ENCODE measurements at regions not wholly inside any gene's neighbourhood (a gene's known extent, or its start where the extent isn't known, plus 50 kb on each side); places are given as distances from the start of the nearest gene placed in this dataset.

DNA sequence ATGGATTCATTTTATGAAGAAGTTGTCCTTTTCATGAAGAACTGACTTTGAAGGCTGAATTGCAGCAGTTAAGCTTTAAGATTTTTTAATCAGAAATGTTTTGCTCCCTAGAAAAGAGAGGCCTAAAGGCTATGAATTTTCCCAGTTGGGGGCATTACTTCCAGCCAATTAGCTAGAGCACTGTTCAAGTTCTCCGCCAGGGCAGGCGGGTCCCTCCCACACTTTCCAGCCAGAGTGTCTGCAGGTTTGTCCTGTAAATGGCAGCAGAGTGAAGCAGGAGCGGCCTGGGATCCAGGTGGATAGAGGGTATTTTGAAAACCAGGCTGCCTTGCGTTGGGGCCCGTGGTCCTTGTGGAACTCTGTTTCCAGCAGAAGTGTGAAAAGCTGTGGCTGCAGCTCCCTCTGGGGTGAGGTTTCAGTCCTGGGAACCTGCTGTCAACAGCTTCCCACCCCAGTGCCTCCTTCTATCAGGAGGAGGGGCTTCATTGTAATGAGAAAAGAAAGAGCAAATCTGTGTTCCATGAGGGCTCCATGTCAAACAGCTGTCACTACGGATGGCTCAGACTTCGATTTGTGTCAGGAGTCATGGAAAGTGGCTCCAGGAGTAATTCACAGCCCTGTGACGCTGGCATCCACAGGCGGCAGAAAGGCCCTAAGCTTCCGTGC, 210.7 kb upstream of the TMEM132C start:
- no peak for DNase-seq

DNA sequence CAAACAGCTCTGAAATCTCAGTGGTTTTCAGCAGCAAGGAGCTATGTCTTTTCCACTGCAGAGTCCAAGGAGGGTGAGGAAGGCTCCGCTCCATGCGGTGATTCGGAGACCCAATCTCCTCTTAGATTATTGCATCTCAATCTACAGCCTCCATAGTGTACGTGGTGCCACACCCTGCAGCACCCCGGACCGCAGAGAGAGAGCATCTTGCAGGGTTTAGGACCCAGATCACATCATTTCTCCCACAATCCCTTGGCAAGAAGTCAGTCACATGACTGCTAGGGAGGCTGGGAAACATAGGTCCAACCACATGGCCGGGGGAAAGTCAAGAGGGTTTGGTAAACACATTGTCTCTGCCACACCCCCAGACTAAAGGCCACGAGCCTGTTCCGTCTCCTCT, 209.4 kb upstream of the TMEM132C start:
- no peak for DNase-seq

GRCh38 chr12:128059621-128060370, 207.2 kb upstream of the TMEM132C start:
- DNase-seq: no peak

GRCh38 chr12:128068211-128068610, 198.8 kb upstream of the TMEM132C start:
- DNase-seq: no peak

DNA sequence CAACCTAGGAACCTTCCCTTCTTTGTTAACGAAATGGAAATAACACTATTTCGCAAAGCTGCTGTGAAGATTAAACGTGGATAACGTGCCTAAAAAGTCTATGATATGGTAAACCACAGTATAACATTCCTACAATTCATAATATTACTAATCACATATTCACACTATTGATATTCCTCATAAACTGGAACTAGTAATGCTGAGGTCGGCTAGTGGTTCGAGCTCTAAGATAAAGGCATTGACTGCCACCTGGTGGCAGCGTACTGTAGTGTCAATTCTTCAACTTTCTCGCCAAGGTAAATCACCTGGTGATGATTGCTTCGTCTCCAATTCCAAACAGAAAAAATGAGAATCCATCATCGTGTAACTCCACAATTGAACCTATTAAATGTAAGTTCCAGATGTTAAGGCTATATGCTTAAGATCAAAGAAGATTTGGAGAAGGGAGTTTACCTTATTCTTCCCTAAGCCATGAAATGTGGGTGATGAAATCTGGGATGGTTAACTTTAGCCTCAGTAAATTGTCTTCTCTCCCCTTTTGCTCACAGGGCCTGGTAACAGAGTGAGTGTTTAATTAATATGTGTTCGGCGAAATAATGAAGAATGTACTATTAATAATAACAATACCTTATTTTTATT, 197.5 kb upstream of the TMEM132C start:
- no peak for DNase-seq

DNA sequence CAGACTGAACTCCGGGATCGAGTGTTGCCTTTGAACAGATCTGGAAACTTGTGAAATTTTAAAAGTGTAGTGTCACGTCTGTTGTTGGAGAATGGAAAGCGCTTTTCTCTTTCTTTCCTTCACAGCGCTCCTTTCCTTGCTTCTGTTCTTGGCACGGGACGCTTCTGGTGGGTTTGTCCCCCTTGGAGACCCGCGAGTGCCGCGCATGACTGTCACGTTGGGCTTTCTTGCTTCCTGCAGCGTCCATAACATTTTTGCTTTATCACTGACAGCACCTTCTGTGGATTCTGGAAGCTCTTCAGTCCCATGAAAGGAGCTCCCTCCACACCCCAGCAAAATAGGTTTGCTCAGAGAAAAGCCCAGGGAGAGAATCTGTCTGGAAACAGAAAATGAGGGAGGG, 193.0 kb upstream of the TMEM132C start:
- DNase-seq: no peak

GRCh38 chr12:128075332-128075731, 191.6 kb upstream of the TMEM132C start:
- DNase-seq: no peak

GRCh38 chr12:128076188-128076587, 190.8 kb upstream of the TMEM132C start:
- no peak for DNase-seq

DNA sequence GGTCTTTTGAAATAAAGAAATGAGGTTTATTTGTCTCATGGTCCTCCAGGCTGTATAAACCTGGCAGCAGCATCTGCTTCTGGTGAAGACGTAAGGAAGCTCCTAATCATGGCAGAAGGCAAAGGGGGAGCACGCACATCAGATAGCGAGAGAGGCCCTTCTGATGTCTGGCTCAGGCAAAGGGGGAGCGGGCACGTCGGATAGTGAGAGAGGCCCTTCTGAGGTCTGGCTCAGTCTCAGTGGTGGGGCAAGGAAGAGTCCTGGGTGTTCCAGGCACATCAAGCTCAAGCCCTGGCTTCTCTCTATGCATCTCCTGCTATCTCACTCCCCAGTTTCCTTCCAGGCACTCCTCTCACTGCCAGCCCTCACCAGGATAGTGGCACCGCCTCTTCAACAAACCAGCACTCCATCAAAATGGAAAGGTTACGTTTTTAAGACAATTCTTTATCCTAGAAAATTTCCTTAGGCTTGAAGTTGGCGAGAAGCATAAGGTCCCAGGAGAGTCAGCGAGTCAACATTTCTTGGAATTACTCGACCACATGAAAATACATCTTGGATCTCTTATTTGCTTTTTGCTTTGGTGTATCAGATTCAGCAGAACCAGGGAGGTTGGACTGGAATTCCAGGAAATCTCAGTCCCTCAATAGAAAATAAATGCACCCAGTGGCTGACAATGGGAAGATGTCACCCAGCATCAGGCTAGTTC, 189.6 kb upstream of the TMEM132C start:
- DNase-seq: no peak

- DNase-seq: no peak
Measured at GRCh38 chr12:128077917-128078298, 189.1 kb upstream of the TMEM132C start.

- DNase-seq: no peak
Measured at GRCh38 chr12:128078301-128078971, 188.5 kb upstream of the TMEM132C start.

DNA sequence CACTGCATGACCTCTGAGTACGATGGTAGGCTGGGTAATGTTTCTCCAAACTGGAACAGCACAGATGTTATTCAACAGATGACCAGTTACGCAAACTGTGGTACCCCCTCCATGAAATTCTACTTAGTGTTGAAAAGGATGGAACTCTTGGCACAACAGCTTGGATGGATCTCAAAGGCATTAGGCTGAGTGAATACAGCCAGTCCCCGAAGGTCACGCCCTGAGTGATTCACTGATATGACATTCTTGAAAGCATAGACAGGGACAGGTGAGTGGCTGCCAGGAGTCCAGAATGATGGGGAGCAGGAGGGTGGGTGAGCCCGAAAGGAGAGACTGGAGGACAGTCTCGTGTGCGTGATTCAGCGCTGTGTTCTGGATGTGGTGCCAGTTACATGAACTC, 187.5 kb upstream of the TMEM132C start:
- no peak for DNase-seq

DNA sequence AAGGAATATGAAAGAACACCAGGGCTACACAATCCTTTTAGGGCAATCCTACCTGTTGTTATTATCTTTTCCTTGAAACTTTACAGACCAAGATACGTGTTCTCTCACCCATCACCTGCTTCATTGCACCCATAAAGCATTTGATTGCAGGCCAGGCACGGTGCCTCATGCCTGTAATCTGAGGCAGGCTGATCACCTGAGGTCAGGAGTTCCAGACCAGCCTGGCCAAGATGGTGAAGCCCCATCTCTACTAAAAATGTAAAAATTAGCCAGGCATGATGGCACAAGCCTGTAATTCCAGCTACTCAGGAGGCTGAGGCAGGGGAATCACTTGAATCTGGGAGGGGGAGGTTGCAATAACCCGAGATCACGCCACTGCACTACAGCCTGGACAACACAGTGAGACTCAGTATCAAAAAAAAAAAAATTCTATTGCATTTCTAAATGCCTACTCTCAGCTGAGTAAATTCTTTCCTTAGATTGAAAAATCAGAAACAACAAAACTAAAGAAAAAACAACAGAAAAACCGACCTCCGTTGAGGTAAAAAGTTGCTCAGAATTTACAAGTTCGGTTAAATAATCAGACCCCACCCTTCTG, 183.7 kb upstream of the TMEM132C start:
- no peak for DNase-seq

- no peak for DNase-seq
Measured at GRCh38 chr12:128088926-128089325, 178.0 kb upstream of the TMEM132C start.

DNA sequence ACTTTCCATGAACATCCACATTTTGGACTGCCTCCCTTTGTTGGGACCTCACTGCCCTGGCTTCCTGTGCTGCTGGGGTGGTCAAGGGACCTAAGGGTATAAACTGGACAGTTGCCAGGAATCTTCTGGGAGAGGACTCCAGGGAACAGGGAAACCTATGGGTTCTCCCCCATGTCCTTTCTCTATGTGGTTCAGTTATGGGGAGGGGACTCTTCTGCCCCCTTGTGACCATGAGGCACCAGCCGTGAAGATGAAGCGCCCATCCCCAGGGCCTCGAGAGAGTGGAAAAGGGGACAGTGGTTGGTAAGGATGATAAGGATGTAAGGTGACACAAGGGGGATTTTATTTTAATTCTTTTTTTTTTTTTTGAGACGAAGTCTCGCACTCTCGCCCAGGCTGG, 177.0 kb upstream of the TMEM132C start:
- no peak for DNase-seq

GRCh38 chr12:128091101-128091720, 175.8 kb upstream of the TMEM132C start:
- no peak for DNase-seq

DNA sequence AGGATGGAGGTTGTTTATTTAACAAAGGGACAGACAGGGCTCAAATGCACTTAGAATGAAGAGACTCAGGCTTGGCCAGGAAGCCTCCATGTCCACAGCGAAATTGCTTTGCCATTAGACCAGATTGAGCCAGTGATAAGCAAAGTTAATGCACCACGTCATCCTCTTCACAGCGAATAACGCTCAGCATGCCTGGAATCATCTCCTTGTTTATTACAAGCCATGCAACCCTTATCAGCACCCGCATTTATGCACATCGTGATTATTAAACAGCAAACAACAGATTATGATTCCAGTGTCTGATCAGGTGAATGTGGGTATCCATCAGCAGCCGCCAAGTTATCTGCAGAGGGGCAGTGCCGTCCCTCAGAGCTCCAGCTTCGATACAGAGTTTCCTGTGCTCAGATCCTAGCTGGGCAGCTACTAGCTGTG, 175.0 kb upstream of the TMEM132C start:
- DNase-seq: no peak

DNA sequence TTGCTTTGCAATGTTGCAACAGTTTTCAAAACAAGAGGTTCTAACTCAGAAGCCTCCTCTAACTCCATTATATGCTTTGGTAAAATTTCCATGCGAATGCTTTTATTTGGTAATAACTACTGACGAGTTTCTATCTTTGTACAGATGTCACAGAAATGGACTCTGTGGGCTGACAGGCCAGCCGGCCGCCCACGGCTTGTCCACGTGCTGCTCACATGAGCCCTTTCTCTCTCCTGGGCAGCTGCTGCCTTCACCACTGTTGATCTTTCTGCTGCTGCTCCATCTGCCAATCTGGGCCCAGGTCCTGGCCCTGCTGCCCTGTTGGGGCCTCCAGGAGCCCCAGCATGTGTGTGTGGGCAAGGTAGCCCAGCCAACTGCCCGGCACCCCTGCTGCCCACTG, 168.2 kb upstream of the TMEM132C start:
- no peak for DNase-seq

DNA sequence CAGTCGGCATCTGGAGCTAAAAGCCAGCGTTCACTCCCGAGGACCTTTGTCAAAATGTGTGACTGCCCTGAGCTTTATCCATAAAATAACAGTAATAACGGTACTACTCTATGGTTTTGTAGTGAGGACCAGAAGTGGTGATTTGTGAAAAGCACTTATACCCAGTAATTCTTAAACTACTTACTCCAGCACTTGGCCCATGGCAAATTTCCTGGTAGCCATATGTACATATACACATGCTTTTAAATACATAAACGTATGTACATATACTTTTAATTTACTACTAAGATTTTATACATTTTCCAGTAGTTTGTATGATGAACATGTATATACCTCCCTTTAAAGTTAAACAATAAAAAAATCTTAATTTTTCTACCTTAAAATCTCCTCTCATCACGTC, 163.8 kb upstream of the TMEM132C start:
- no peak for DNase-seq

- DNase-seq: no peak
Measured at GRCh38 chr12:128109236-128109635, 157.7 kb upstream of the TMEM132C start.

- no peak for DNase-seq
Measured at GRCh38 chr12:128109636-128110035, 157.3 kb upstream of the TMEM132C start.

DNA sequence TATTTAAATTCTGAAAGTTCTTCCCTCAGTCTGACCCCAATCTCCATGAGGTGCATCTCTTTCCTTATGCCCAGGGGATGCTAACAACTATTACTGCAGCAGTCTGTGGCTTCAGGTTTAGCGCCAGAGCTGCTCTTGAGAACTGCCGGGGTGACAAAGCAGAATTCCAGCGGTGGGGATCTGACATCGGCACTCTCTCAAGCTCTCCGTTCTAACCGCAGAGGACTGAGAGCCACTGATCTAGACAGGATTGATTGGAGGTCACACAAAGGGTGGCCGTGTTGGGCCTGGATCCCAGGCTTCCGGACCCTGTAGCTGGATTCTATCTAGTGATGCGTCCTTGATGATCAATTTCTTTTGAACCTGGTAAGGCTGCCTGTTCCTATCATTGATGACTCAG, 155.6 kb upstream of the TMEM132C start:
- no peak for DNase-seq

All from CD4-positive, alpha-beta T cell treated with Interleukin-4 for 4 hours (primary cell).